Renal cortical epithelial cell (primary cell): ENCODE measurements at regions not wholly inside any gene's neighbourhood (a gene's known extent, or its start where the extent isn't known, plus 50 kb on each side); places are given as distances from the start of the nearest gene placed in this dataset.

ENCODE experiments used
- DNase-seq: peaks from one replicate; pipeline ENCODE4 v3.0.0-alpha.2; 2011; ENCODE audit warnings: low read depth

GRCh38 chr12:88310666-88311065 is 168.6 kb downstream of the TMTC3 start:
- no peak for DNase-seq

GRCh38 chr12:88313554-88313953 is 171.4 kb downstream of the TMTC3 start:
- no peak for DNase-seq

GRCh38 chr12:88314706-88315105 is 172.6 kb downstream of the TMTC3 start:
- DNase-seq: no peak

- DNase-seq: no peak
These were observed 176.6 kb downstream of the TMTC3 start for GRCh38 chr12:88318726-88319125.

DNA sequence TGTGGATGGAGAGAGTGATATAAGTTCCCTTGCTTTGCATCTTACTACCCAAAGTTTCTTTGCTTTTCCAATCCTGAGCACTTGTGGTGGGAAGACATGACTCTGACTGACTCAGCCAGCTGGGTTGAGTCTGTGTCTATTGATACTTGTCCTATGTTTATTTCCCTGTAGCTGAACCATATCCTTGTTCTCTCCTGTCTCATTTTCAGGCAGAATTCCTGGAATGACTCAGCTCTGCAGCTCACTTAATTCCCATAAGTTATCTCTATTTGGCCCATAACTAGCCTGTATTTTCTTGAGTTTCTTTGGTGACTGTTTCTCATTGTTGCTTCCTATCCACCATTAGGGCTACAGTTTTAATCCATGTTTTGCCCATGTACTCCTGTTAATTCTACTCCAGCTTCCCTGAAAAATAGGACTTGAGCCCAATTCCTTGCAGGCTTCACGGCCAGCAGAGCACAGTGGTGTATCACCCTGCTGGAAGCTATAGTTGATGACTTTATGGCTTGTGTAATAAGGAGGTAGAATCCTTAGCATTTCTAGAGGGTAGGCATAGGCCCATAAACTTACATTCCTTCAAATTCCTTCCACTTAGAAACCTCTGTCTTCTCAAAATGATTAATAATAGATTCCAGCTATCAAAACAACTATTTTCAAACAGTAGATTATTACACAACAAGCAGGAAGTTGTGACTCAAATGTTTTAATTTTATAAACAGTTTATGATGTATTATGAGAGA is 183.1 kb downstream of the TMTC3 start:
- DNase-seq: peak; percentile 97

GRCh38 chr12:88325816-88326189 is 183.7 kb downstream of the TMTC3 start:
- DNase-seq: no peak

- peak; percentile 22 for DNase-seq
These were observed 185.2 kb downstream of the TMTC3 start for GRCh38 chr12:88327276-88327675.

DNA sequence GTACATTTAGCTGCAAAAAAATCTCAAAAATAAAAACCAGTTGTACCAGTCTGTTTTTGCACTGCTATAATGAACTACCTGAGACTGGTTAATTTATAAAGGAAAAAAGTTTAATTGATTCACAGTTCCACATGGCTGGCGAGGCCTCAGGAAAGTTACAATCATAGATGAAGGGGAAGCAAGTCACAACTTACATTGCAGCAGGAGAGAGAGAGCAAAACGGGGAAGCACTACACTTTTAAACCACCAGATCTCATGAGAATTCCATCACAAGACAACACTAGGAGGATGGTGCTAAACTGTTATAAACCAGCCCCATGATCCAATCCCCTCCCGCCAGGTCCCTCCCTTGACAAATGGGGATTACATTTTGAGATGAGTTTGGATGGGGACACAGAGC is 186.0 kb downstream of the TMTC3 start:
- DNase-seq: peak; percentile 89

- DNase-seq: no peak
These were observed 187.7 kb downstream of the TMTC3 start for GRCh38 chr12:88329833-88330232.

DNA sequence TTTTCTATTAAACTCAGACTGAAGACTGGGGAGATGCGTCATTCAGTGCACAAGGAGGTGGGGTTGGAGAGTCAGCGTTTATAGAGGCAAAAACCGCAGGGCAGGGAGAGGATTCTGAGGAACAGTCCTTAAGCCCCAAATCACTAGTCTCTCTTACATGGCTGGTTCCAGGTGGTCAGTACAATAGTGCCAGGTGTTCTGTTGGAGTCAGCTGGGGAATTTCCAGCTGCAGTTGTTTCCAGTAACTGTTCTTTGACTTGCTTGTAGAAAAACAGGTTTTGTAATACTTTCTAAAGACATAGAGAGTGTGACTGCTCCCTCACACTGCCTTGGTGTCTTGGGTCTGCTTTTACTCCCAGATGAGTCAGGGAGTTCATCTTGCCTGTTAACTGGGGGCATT is 192.2 kb downstream of the TMTC3 start:
- peak; percentile 83 for DNase-seq

DNA sequence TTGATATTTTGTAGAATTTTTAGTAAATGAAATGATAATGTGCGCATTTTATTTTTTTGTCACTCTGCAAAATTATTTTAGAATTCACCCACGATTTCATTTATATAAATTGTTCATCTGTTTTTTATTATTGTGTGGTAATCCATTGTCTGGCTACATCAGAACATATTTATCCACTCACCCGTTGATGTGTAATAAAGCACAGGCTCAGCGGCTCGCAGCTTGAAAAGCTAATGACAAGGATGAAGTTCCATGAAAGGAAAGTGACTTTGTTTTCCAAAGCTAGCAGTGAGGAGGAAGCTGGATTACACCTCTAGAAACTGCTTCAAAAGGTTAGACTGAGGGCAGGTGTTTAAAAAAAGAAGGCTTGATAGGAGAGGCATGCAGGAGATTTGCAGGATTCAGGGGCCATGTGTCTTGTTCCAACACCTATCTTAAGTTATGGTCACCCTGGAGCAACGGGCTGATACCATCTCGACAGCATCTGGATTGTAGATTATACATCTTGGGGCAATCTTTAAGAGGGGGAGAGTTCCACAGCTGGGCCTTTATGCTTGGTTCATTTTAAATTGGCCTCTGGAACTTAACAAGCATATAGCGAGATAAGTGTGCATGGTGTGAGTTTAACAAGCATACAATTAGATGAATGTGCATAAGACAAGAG is 194.1 kb downstream of the TMTC3 start:
- DNase-seq: no peak

DNA sequence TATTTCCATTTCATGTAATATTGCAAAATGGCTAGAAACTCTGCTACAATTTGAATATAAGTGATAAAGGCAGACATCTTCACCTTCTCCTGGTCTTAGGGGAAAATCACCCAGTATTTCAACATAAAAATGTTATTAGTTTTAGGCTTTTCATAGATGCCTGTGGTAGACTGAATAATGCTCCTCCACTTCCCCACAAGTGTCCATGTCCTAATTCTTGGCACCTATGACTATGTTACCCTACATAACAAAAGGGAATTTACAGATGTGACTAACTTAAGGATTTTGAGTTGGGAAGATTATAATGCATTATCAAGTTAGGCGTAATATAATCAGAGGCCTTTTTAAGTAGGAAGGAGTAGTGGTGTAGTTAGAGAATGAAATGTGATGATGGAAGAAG is 196.4 kb downstream of the TMTC3 start:
- DNase-seq: no peak

- peak; percentile 79 for DNase-seq
These were observed 197.3 kb downstream of the TMTC3 start for GRCh38 chr12:88339254-88339949.

DNA sequence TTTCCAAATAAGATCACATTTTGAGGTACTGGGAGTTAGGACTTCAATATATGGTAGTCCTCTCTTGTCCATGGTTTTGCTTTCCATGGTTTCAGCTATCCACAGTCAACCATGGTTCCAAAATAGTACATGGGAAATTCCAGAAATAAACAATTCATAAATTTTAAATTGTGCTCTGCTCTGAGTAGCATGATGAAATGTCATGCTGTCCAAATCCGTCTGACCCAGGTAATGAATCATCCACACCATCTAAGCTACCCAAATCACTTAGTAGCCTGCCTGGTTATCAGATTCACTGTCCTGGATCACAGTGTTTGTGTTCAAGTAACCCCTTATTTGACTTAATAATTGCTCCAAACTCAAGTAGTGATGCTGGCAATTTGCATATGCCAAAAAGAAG is 197.9 kb downstream of the TMTC3 start:
- DNase-seq: no peak

- DNase-seq: no peak
These were observed 200.2 kb downstream of the TMTC3 start for GRCh38 chr12:88342251-88342806.

- DNase-seq: no peak
These were observed 209.0 kb downstream of the TMTC3 start for GRCh38 chr12:88351146-88351545.

GRCh38 chr12:88354691-88355090 is 212.6 kb downstream of the TMTC3 start:
- no peak for DNase-seq

GRCh38 chr12:88360343-88360742 is 218.2 kb downstream of the TMTC3 start:
- DNase-seq: peak; percentile 56

GRCh38 chr12:88361493-88361892 is 218.8 kb downstream of the KITLG start:
- DNase-seq: peak; percentile 33

DNA sequence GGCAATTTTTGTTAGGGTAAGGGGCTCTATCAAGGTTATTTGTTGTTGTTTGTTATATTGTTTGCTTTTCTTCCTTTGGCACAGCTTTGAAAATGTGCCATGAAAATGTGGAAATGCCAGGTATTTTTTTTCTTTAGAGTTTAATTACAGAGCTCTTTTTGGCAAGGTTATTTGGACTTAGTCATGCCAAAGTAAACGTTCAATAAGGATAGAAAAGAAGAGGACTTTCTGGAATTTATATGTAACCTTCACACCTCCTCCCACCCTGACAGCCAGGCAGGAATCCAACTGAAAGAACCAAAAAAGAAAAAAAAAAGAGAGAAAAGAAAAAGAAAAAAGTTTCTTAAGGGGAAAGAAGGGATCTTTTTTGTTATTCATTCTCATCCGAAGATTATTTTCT is 217.8 kb downstream of the KITLG start:
- peak; percentile 40 for DNase-seq

GRCh38 chr12:88365403-88365802 is 214.9 kb downstream of the KITLG start:
- DNase-seq: no peak

DNA sequence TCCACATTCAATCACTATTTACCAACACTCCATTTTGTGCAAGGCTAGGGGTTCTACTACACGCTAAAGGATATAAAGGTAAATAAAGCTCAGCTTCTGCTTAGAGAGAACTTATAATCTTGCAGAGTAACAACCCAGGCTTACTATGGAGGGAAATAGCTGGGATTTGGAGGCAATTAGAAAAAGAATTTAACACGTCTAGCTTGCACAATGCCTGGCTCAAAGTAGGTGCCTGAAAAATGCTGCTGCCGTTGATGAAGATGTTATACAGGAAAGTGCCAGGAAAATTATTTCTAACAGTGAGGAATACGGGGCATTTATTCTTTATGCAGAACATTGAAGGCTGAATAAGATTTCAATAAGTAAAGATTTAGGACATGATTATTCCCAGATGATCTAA is 214.2 kb downstream of the KITLG start:
- DNase-seq: no peak

DNA sequence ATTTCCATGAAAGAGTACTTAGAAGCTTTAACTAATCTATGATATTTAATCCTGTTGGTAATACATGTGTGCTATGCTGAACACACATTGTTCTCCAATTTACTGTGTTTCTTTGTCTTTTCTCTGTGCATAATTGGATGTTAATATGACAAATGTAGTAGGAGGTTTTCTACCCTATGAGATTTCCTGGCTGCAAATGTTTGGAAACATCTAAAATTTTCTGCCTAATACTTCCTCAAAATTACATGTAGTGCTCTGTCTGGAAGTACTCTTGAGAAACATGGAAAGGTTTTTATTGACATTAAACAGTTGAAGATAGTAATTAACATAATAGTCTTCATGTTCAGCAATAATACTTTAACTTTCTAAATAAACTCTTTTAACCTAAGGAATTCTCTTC is 213.0 kb downstream of the KITLG start:
- DNase-seq: no peak
